NAMALWA (cell line): ENCODE measurements at regions not wholly inside any gene's neighbourhood (a gene's known extent, or its start where the extent isn't known, plus 50 kb on each side); places are given as distances from the start of the nearest gene placed in this dataset.
A peak's percentile ranks its signal among the peaks of the same experiment; 100 is the strongest.

Source experiments
- DNase-seq: peaks from one replicate; pipeline ENCODE4 v3.0.0-alpha.2; 2015; ENCODE audit warnings: low spot score

- no peak for DNase-seq
These were observed 132.7 kb upstream of the NT5C1B start for GRCh38 chr2:18722101-18722500.

- DNase-seq: no peak
These were observed 131.9 kb upstream of the NT5C1B start for GRCh38 chr2:18721038-18721922.

- DNase-seq: no peak
These were observed 130.8 kb upstream of the NT5C1B start for GRCh38 chr2:18719978-18720775.

- no peak for DNase-seq
These were observed 118.9 kb upstream of the NT5C1B start for GRCh38 chr2:18708203-18708715.

- no peak for DNase-seq
These were observed 116.6 kb upstream of the NT5C1B start for GRCh38 chr2:18706001-18706400.

GRCh38 chr2:18704276-18704675, 114.9 kb upstream of the NT5C1B start:
- no peak for DNase-seq

- DNase-seq: no peak
These were observed 114.2 kb upstream of the NT5C1B start for GRCh38 chr2:18703555-18703954.

GRCh38 chr2:18701981-18702380, 112.6 kb upstream of the NT5C1B start:
- DNase-seq: no peak

- no peak for DNase-seq
These were observed 112.2 kb upstream of the NT5C1B start for GRCh38 chr2:18701546-18701945.

- DNase-seq: peak; percentile 5
These were observed 101.0 kb upstream of the NT5C1B start for GRCh38 chr2:18690342-18690741.

GRCh38 chr2:18684206-18685038, 95.1 kb upstream of the NT5C1B start:
- DNase-seq: no peak

- DNase-seq: no peak
These were observed 93.3 kb upstream of the NT5C1B start for GRCh38 chr2:18682681-18683080.

GRCh38 chr2:18677280-18677679, 87.9 kb upstream of the NT5C1B start:
- DNase-seq: no peak

GRCh38 chr2:18674309-18674708, 84.9 kb upstream of the NT5C1B start:
- DNase-seq: no peak

GRCh38 chr2:18671363-18671762, 82.0 kb upstream of the NT5C1B start:
- no peak for DNase-seq

- no peak for DNase-seq
These were observed 78.9 kb upstream of the NT5C1B start for GRCh38 chr2:18668221-18668620.

GRCh38 chr2:18664421-18664820, 75.1 kb upstream of the NT5C1B start:
- DNase-seq: no peak

GRCh38 chr2:18663861-18664260, 74.5 kb upstream of the NT5C1B start:
- DNase-seq: no peak

- no peak for DNase-seq
These were observed 73.3 kb upstream of the NT5C1B start for GRCh38 chr2:18662689-18663088.

GRCh38 chr2:18659915-18660314, 70.5 kb upstream of the NT5C1B start:
- DNase-seq: no peak

- no peak for DNase-seq
These were observed 66.7 kb upstream of the NT5C1B start for GRCh38 chr2:18656048-18656447.
